Kasumi-1 (cell line): ENCODE measurements at regions not wholly inside any gene's neighbourhood (a gene's known extent, or its start where the extent isn't known, plus 50 kb on each side); places are given as distances from the start of the nearest gene placed in this dataset.
"Not testable (repeated sequence)": the region's sequence is repeated elsewhere in the genome, so short reads cannot be mapped to it uniquely, and the experiment has no call there.

Source experiments
- DNase-seq, 2 experiments: peaks; one replicate each; lab custom pipeline; 2025; lab: John Stamatoyannopoulos, UW

- DNase-seq, result no peak
Measured at GRCh38 chr7:145795132-145795531, 321.5 kb upstream of the CNTNAP2 start.

DNA sequence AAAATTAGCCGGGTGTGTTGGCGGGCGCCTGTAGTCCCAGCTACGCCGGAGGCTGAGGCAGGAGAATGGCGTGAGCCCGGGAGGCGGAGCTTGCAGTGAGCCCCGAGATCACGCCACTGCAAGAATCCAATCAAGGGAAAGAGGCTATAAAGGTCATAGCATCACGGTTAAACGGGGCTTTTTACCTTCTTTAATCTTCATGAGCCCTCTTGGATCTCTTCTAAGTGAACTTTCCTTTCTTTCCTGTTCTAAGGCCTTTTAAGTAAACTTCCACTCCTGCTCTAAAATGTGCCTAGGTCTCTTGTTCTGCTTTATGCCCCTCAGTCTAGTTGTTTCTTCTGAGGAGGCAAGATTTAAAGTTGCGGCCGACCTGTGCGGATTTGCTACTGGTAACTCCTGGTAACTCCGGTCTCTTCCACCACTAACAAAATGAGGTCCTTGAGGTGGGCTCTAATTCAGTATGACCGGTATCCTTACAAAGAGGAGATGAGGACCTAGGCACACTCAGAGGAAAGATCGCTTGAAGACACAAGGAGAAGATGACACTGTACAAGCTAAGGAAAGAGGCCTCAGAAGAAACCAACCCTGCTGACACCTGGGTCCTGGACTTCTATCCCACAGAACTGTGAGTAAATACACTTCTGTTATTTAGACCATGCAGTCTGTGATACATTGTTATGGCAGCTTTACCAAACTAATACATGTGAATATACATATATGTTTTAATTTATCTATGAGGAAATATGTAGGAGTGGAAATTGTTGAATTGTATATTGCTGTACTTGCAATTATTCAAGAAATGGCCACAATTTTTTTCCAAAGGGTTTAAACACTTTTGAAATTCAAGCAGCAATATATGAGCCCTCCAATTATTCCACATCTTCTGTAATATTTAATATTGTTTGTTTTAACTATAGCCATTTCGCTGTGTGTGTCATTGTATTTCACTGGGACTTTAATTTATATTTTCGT, 331.5 kb upstream of the CNTNAP2 start:
- DNase-seq, result no peak

GRCh38 chr7:145781388-145781787, 335.2 kb upstream of the CNTNAP2 start:
- DNase-seq, result not testable (repeated sequence)

DNA sequence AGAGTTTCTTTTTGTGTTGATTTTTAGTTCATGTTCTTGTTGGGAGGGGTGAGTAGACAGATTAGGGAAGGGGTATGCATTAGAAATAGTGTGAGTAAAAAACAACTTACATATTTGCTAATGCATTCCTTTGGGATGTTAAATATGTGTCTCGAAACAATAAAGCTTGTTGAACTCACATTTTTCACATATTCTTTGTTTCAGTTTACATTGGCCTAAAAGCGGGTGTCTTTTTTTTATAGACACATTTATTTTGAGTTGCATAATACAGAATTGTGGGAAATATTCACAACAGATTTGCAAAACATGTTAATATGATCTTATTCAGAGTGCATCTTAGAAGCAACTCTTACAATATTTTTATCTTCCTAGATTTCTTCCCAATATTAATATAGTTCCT, 337.5 kb upstream of the CNTNAP2 start:
- DNase-seq, result no peak

GRCh38 chr7:145774777-145775176, 341.8 kb upstream of the CNTNAP2 start:
- DNase-seq, result no peak

DNA sequence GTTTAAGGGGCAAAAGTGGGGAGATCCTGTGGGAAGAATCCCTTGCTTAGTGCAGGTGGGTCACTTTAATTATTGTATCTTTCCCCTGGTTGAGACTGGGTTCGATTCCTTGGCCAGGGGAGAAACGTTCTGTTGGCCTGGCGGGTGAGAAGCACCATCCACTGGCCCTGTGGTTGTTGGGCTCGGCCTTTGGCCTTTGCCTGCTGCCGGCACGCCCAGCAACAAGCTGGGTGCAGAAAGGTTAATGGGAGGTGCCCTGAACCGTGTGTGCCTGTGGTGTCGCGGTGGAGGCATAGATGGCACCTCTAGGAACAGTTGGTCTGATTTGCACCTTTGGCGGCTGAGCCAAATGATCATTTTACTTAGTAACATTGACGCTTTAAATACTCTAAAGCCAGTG, 363.6 kb upstream of the CNTNAP2 start:
- DNase-seq, result no peak

DNA sequence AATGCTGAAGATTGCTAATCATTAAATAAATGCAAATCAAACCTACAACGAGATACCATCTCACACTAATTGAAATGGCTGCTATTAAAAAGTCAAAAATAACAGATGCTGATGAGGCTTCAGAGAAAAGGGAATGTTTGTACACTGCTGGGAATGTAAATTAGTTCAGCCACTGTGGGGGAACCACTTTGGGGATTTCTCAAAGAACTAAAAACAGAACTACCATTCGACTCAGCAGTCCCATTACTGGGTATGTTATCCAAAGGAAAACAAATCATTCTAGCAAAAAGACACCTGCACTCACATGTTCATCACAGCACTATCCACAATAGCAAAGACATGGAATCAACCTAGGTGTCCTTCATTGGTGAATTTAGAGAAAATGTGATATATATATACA, 379.0 kb upstream of the CNTNAP2 start:
- no peak for DNase-seq

DNA sequence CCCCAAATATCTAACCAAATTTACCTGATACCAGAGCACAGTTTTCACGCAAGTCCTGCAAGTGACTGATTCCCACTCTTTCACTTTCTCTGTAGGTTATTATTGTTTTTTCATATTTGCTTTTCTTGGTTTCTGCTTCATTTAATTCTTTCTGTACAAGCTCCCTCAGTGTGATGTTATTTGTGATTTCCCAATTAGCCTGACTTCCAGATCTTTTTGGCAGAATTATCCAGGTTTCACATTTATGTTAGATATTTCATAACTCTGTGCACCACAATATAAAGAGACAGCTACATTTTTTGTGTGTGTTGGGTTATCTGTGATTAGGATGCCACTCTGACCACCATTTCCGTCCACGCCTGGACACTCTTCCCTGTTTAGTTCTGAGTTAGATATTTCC, 381.5 kb upstream of the CNTNAP2 start:
- DNase-seq, result no peak

DNA sequence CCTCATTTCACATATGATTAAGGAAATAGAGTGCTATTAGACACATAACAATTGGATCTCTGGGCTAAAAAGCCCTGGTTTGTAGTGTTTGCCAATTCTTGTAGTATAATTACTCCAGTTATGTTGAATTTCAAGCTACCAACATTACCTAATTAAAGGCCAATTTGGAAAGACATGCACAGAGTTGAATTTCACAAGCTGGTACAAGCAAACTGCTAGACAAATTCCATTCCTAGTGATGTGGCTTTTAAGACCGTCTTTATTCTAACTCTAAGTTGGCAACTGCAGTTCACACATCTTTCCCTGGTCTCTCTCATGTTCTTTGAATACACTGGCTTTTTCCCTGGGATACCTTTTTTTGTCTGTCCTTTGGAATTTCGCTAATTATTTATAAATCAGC, 384.1 kb upstream of the CNTNAP2 start:
- DNase-seq, result no peak

DNA sequence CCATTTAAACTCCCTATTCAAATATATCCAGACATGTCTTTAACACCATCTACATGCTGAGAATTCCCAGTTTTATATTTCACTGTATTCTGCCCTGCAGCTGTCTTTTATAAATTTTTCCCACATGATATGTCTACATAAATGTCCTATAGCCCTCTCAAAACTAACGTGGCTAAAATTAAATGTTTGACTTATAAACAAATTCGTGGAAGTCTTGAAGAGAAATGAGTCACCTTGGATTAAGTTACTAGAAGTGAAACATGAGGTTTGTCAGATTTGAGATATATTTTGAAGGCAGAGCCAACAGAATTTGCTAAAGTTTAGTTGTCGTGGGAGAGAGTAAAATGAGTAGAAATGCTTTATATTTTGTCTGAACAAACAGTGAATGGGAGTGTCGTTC, 386.9 kb upstream of the CNTNAP2 start:
- DNase-seq, result no peak

DNA sequence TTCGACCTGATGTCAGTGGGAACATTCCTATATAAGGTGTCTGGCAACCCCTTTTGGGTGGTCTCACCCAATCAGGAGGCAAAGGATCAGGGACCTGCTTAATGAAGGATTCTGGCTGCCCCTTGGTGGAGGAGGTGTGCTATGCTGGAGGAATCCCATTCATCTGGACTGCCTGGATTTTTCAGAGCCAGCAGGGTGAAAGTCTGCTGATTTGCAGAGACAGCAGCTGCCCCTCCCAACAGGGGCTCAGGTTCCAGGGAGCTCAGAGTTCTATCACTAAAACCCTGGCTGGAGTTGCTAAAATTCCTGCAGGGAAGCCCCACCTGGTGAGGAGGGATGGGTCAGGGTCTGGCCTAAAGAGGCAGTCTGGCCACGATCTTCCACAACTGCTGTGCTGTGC, 398.5 kb upstream of the CNTNAP2 start:
- no peak for DNase-seq

DNA sequence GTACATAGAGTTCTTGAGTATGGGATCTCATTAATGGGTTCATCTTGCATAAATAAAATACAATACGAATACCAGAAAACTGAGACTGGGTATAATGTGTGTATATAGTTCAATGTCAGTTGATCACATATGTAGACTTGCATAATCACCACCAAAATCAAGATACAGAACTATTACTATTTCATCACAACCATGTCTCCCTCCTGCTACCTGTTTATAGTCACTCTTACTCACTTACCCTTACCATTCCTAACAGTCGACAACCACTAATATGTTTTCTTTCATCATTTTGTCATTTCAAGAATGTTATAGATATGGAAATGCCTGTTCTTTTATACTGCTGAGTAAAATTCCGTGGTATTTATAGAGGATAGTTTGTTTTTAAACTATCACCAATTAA, 416.1 kb upstream of the CNTNAP2 start:
- DNase-seq, result no peak

DNA sequence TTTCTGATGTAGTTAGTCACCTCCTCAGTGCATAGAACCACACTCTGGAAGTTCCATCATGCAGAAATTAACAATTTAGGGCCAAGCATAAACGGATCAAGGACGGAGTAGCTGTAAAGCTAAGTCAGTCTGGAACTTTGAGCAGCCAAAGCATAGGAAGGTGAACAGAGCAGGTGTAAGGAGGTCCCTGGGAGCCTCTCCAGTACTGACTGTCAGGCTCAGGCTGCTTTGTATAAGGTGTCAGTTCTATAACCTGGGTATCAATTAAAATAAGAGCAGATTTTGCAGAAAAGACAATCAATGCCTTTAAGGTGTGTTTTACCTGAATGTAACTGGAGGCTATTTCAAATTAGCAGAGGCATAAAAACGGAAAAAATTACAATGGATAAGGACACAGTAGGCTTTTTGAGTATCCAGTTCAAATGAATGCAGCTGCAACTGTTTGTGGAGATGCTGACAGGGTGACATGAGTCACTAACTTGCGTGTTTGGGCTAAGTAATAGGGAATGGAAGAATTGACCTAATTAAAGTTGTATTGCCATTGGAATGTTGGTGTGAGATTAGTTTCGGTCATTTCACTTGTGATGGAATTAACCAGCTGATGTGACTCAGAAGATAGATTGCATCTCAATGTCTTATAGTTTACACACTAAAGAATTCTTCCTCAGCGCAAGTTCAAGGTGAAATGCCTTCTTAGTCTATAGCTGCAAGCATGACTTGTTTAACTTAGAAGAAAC, 417.9 kb upstream of the CNTNAP2 start:
- no peak for DNase-seq

DNA sequence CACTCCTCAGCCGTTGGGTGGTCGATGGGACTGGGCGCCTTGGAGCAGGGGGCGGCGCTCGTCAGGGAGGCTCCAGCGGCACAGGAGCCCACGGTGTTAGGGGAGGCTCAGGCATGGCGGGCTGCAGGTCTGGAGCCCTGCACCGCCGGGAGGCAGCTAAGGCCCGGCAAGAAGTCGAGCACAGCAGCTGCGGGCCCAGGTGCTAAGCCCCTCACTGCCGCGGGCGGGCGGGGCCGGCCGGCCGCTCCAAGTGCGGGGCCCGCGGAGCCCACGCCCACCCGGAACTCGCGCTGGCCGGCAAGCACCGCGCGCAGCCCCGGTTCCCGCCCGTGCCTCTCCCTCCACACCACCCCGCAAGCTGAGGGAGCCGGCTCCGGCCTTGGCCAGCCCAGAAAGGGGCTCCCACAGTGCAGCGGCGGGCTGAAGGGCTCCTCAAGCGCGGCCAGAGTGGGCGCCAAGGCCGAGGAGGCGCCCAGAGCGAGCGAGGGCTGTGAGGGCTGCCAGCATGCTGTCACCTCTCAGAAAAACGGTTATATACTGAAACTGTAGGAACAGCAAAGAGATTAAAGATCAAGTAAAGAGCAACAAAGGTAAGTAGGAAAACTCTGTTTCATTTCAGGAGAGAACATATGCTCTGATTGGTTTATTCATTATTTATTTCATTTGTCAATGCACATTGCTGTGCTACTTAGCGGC, 419.0 kb upstream of the CNTNAP2 start:
- DNase-seq, result not testable (repeated sequence)

- no peak for DNase-seq
Measured at GRCh38 chr7:145696071-145696470, 420.5 kb upstream of the CNTNAP2 start.

DNA sequence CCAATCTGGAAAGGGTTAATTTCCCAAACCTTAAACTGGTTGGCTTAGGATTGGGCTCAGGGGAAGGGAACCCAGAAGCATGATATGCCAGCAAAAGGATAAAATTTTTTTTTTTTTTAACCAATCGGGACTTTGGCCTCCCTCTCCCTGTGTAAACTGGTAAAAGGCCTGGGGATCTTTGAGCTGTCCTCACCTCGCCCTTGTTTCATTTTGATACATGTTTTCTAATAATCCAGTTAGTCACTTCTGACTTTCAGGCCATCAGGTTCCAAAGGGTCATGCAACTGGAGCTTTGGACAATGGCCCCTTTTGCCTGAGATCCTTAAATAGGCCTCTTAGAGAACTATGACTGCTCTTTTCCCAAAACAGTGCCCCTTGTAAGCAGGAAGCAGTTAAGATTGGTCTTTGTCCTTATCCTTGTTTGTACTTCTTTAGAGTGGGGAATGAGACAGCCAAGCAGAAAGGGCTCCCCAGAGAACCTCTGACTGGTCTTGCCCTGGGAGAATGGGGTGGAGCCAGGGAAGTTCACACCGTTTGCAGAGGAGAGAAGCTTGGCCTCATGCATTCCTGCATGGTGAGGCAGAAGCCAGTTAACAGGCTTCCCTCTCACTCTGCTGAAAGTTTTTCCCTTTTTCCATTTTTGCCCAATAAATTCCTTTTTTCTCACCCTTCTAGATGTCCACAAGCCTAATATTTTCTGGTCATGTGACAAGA, 424.2 kb upstream of the CNTNAP2 start:
- no peak for DNase-seq

GRCh38 chr7:145691377-145691914, 425.2 kb upstream of the CNTNAP2 start:
- DNase-seq, result no peak

GRCh38 chr7:145681646-145682045, 435.0 kb upstream of the CNTNAP2 start:
- no peak for DNase-seq

GRCh38 chr7:145681159-145681558, 435.4 kb upstream of the CNTNAP2 start:
- DNase-seq, result no peak

DNA sequence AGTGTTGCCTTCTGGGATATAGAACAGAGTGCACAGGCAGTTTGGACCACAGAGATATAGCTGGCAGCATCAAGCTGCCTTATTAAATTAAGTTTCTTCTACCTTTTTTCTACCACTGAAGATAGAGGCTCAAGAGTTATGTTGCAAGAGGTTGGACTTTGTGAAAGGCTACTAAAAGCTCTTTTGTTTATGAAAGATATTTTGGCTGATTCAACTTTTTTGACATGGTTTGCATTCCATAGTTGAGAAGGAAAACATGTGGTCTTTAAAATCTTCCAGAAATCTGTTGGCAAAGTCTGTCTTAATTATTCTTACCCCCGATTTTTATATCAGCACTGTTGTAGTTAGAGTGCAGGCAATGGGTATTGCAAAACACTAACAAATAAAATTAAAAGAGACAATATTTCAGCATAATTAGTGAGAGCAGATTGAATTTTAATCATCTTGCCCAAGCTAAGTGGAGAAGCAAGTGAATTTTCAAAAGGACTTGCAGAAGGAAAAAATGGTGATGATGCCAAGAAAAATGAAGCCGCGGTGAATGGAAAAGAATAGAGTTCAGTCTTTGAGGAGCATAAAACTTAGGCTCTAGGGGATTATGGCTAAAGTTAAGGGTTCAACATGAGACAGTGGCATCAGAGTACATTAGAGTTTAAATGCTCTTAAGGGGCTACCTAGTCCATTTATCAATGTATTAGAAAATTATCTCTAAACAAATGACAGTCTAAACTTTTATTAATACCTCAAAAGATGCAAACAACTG, 450.9 kb upstream of the CNTNAP2 start:
- no peak for DNase-seq

DNA sequence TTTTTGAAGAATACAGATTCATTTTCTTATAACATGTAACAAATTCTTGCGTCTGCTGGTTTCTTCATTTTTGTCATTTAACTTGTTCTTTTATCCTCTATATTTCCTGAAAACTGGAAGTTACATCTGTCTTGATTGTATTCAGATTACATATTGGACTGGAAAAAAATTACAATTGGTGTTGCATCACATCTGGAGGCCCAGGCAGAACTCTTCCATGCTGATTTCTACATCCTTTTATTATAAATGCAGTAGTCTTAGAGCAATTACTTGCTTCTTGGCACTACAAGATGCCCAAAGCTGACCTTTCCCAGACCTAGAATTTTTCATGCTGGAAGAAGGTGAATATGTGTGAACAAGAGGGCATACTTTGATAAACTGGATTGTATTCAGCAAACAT, 460.9 kb upstream of the CNTNAP2 start:
- DNase-seq, result no peak
